HCT116 (cell line): ENCODE measurements at regions not wholly inside any gene's neighbourhood (a gene's known extent, or its start where the extent isn't known, plus 50 kb on each side); places are given as distances from the start of the nearest gene placed in this dataset.

Experiments used
- ATAC-seq: fragments of 200-7000 bp; cut with Tn5 transposase; 2 replicates; pipeline ENCODE4 v1.9.1; 2020; ENCODE audit warnings: mild to moderate bottlenecking, moderate library complexity
- BruUV-seq: library from RNA; stranded (reverse); fragments of 400-500 nt; replicated peaks from 2 replicates; lab custom pipeline; 2021; lab: Mats Ljungman, UMichigan
- CTCF ChIA-PET: fragments of 300-600 bp; sonication (Branson Sonifier 250); formaldehyde crosslinking; loops from one replicate; lab custom pipeline; 2021; ENCODE audit warnings: antibody characterized with exemption; lab: Charles Lee
- POLR2A ChIA-PET: fragments of 300-600, 350-600 bp; sonication (Branson Sonifier 250); formaldehyde crosslinking; loops from one replicate; lab custom pipeline; 2021; ENCODE audit warnings: antibody characterized with exemption; lab: Charles Lee
- RAD21 ChIA-PET, 2 experiments: fragments of 300-600 bp; sonication (Branson Sonifier 250); formaldehyde crosslinking; loops; one replicate each; lab custom pipeline; 2023; ENCODE audit warnings: low total read pairs in 2 of 2; ENCODE audit not compliant: uncharacterized antibody in 2 of 2, unreplicated experiment in 2 of 2, low non-redundant PET in 1 of 2; lab: Charles Lee
- DNase-seq: peaks from one replicate; pipeline ENCODE4 v3.0.0-alpha.2; 2010; ENCODE audit warnings: low read depth, low spot score
- H2AFZ ChIP-seq: fragments of 200-600 bp; shearing (Covaris generic), sonication (generic); 2 replicates; pipeline ENCODE4 v1.6.1; 2017; ENCODE audit warnings: low read depth, mixed run types, mixed read lengths, antibody characterized with exemption, low read length; ENCODE audit not compliant: poor library complexity, severe bottlenecking
- H3K27ac ChIP-seq: 2 replicates; pipeline ENCODE4 v1.5.1; 2012; ENCODE audit warnings: low read depth, low read length
- H3K27me3 ChIP-seq: fragments of 200-600 bp; sonication (generic); 2 replicates; pipeline ENCODE4 v1.6.1; 2016; ENCODE audit warnings: mixed run types, low read length, mixed read lengths; ENCODE audit not compliant: insufficient read depth
- H3K36me3 ChIP-seq, 2 experiments: fragments of 200-500 bp in 1 of 2; fragments of 200-600 bp in 1 of 2; sonication (Bioruptor generic) in 1 of 2; sonication (generic) in 1 of 2; 2 replicates each; pipeline versions ENCODE4 v1.5.1 to v1.6.1; 2014 to 2016; ENCODE audit warnings: low read length in 2 of 2, inconsistent platforms in 1 of 2, mixed read lengths in 1 of 2, mixed run types in 1 of 2; ENCODE audit not compliant: insufficient read depth in 2 of 2, control insufficient read depth in 1 of 2
- H3K4me1 ChIP-seq, 2 experiments: fragments of 200-600 bp in 1 of 2; sonication (generic) in 1 of 2; 2 replicates each; pipeline versions ENCODE4 v1.5.1 to v1.6.1; 2012 to 2017; ENCODE audit warnings: low read length in 2 of 2, inconsistent platforms in 1 of 2, mild to moderate bottlenecking in 1 of 2, mixed read lengths in 1 of 2, mixed run types in 1 of 2, moderate library complexity in 1 of 2; ENCODE audit not compliant: insufficient read depth in 2 of 2, control insufficient read depth in 1 of 2
- H3K4me2 ChIP-seq: fragments of 200-600 bp; sonication (generic); 2 replicates; pipeline ENCODE4 v1.6.1; 2017; ENCODE audit warnings: mixed run types, low read length, mixed read lengths
- H3K4me3 ChIP-seq, 2 experiments: fragments of 200-600 bp in 1 of 2; sonication (generic) in 1 of 2; replicated peaks in 1 of 2; 2 replicates each; pipeline ENCODE4 v1.5.1; 2011 to 2016; ENCODE audit warnings: low read length in 2 of 2, control low read depth in 1 of 2, low read depth in 1 of 2, mild to moderate bottlenecking in 1 of 2, mixed read lengths in 1 of 2, mixed run types in 1 of 2
- H3K79me2 ChIP-seq: fragments of 200-600 bp; sonication (generic); 2 replicates; pipeline ENCODE4 v1.6.1; 2017; ENCODE audit warnings: mild to moderate bottlenecking, mixed run types, low read length, moderate library complexity, mixed read lengths; ENCODE audit not compliant: insufficient read depth
- H3K9ac ChIP-seq: fragments of 200-600 bp; sonication (generic); 2 replicates; pipeline ENCODE4 v1.6.1; 2016; ENCODE audit warnings: low read length, mixed read lengths
- H3K9me2 ChIP-seq: fragments of 200-600 bp; sonication (generic), shearing (Covaris generic); 2 replicates; pipeline ENCODE4 v1.6.1; 2017; ENCODE audit warnings: mixed run types, mild to moderate bottlenecking, moderate library complexity; ENCODE audit not compliant: insufficient read depth
- H3K9me3 ChIP-seq, 2 experiments: fragments of 200-500 bp in 1 of 2; fragments of 200-600 bp in 1 of 2; sonication (Bioruptor generic) in 1 of 2; sonication (generic) in 1 of 2; 2 replicates each; pipeline ENCODE4 v1.6.1; 2014 to 2017; ENCODE audit warnings: low read length in 2 of 2, mixed read lengths in 2 of 2, inconsistent platforms in 1 of 2, low read depth in 1 of 2, mild to moderate bottlenecking in 1 of 2, mixed run types in 1 of 2, moderate library complexity in 1 of 2; ENCODE audit not compliant: control insufficient read depth in 1 of 2, insufficient read depth in 1 of 2
- H4K20me1 ChIP-seq: fragments of 200-600 bp; sonication (generic), shearing (Covaris generic); 2 replicates; pipeline ENCODE4 v1.6.1; 2017; ENCODE audit warnings: mixed run types, mild to moderate bottlenecking, moderate library complexity; ENCODE audit not compliant: insufficient read depth
- CEBPB ChIP-seq: IDR thresholded peaks from 2 replicates; pipeline ENCODE4 v1.6.1; 2012; ENCODE audit warnings: low read depth
- EGR1 ChIP-seq: IDR thresholded peaks from 2 replicates; pipeline ENCODE4 v1.6.1; 2012; ENCODE audit warnings: low read depth
- ELF1 ChIP-seq: IDR thresholded peaks from 2 replicates; pipeline ENCODE4 v1.6.1; 2012; ENCODE audit warnings: low read depth, borderline replicate concordance
- JUND ChIP-seq: IDR thresholded peaks from 2 replicates; pipeline ENCODE4 v1.6.1; 2012
- POLR2A ChIP-seq: IDR thresholded peaks from 2 replicates; pipeline ENCODE4 v1.7.0; 2011; ENCODE audit warnings: borderline replicate concordance; ENCODE audit not compliant: insufficient read depth, insufficient read length; ENCODE audit errors: extremely low read depth
- POLR2AphosphoS5 ChIP-seq: IDR thresholded peaks from 2 replicates; pipeline ENCODE4 v1.6.1; 2011; ENCODE audit warnings: mild to moderate bottlenecking, low read depth, low read length, moderate library complexity
- RAD21 ChIP-seq: IDR thresholded peaks from 2 replicates; pipeline ENCODE4 v1.6.1; 2012; ENCODE audit warnings: low read depth, mild to moderate bottlenecking
- SRF ChIP-seq: IDR thresholded peaks from 2 replicates; pipeline ENCODE4 v1.6.1; 2012; ENCODE audit warnings: low read depth
- YY1 ChIP-seq: IDR thresholded peaks from 2 replicates; pipeline ENCODE4 v1.6.1; 2011; ENCODE audit warnings: low read length, low read depth, moderate library complexity, mild to moderate bottlenecking; ENCODE audit not compliant: insufficient replicate concordance; ENCODE audit errors: extremely low read depth
- ZNF274 ChIP-seq: fragments of 200-500 bp; sonication (Bioruptor generic); IDR thresholded peaks from 2 replicates; pipeline ENCODE4 v1.6.1; 2014; ENCODE audit warnings: mild to moderate bottlenecking, low read depth, low read length, inconsistent platforms
- intact Hi-C: fragments of 100-400 bp; cut with micrococcal nuclease; formaldehyde crosslinking; loops from 2 replicates; pipeline ENCODE4 v1.10.0; 2022
- TF ChIP-seq, protein P1 (sequence below): IDR thresholded peaks from 2 replicates; pipeline ENCODE4 v1.6.1; 2012; ENCODE audit warnings: low read depth

DNA sequence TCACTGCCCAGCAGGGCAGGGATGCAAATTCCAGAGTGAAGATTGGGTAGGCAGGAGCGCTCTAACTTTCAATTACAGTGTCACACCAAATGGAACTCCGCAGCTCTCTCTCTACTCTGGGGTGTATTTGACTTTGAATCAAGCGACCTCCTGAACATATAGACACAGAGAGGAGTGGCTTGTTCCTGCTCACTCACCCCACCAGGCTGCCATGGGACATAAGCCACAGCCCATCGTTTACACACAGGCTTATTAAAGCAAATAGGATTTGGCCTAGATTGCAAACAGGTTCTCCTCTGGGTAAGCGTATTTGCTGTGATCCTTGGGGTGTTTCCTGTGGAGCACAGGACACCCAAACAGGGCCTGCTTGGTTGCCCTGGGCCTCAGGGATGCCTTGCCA, 281.6 kb upstream of the CCL2 start:
- Histone ChIP-seq H3K4me3 (no peak overlapping the region), H3K9me3 (peaks cover 0 to 17% of the 10 kb centered on the region in 2 experiments; a peak in 1 of 4 replicates), H3K36me3 (no peaks in the 10 kb centered on the region), H3K4me1 (no peaks in the 10 kb centered on the region), H3K79me2 (no peaks in the 10 kb centered on the region), H3K27me3 (no peaks in the 10 kb centered on the region), H3K9ac (no peak overlapping the region), H3K27ac (no peak overlapping the region), H3K4me2 (no peak overlapping the region)
- ChIA-PET RAD21 (no interaction called here), POLR2A (no interaction called here), CTCF (no interaction called here)
- ATAC-seq: no peak
- BruUV-seq: no TSS peak
- intact Hi-C loops: no loop called here
- no peak for DNase-seq
- TF ChIP-seq, protein P1, sequence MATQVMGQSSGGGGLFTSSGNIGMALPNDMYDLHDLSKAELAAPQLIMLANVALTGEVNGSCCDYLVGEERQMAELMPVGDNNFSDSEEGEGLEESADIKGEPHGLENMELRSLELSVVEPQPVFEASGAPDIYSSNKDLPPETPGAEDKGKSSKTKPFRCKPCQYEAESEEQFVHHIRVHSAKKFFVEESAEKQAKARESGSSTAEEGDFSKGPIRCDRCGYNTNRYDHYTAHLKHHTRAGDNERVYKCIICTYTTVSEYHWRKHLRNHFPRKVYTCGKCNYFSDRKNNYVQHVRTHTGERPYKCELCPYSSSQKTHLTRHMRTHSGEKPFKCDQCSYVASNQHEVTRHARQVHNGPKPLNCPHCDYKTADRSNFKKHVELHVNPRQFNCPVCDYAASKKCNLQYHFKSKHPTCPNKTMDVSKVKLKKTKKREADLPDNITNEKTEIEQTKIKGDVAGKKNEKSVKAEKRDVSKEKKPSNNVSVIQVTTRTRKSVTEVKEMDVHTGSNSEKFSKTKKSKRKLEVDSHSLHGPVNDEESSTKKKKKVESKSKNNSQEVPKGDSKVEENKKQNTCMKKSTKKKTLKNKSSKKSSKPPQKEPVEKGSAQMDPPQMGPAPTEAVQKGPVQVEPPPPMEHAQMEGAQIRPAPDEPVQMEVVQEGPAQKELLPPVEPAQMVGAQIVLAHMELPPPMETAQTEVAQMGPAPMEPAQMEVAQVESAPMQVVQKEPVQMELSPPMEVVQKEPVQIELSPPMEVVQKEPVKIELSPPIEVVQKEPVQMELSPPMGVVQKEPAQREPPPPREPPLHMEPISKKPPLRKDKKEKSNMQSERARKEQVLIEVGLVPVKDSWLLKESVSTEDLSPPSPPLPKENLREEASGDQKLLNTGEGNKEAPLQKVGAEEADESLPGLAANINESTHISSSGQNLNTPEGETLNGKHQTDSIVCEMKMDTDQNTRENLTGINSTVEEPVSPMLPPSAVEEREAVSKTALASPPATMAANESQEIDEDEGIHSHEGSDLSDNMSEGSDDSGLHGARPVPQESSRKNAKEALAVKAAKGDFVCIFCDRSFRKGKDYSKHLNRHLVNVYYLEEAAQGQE: no peak
- TF ChIP-seq EGR1 (no peak), JUND (no peak), POLR2A (no peak), SRF (no peak), ZNF274 (no peak), YY1 (no peak), POLR2AphosphoS5 (no peak), CEBPB (no peak), ELF1 (no peak), RAD21 (no peak)
- TF ChIP-seq, all 23 proteins: peak for 0
- no peaks in the 10 kb centered on the region for H3K9me2 ChIP-seq
- no peaks in the 10 kb centered on the region for H4K20me1 ChIP-seq
- no peak overlapping the region for H2AFZ ChIP-seq
